D721Med (cell line): ENCODE measurements at regions not wholly inside any gene's neighbourhood (a gene's known extent, or its start where the extent isn't known, plus 50 kb on each side); places are given as distances from the start of the nearest gene placed in this dataset.

Experiments
- DNase-seq: peaks from one replicate; pipeline ENCODE4 v3.0.0; 2011; ENCODE audit warnings: low spot score; ENCODE audit not compliant: insufficient read length
- FAIRE-seq: peaks from 2 replicates; lab custom pipeline; 2011; peaks lifted over from hg19 to GRCh38; lab: Jason Lieb, UNC
- TF ChIP-seq, protein P1 (sequence below): IDR thresholded peaks from 2 replicates; pipeline ENCODE4 v1.5.1; 2012; ENCODE audit warnings: mild to moderate bottlenecking, control low read depth; ENCODE audit not compliant: insufficient read depth; ENCODE audit errors: missing control alignments

DNA sequence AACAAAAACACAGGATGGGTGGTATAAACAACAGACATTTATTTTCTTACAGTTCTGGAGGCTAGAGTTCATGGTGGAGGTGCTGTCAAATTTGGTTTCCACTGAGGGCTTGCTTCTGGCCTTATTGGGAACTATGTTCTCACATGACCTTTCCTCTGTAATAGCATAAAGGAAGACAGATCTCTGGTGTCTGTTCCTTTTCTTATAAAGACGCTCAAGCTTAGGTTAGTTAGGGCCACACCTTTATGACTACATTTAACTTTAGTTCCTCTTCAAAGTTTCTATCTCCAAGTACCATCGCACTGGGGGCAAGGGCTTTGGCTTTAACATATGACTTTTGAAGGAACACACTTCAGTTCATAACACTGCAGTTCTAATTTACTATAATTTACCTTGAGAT is 543.8 kb upstream of the CPEB2 start:
- no peak for FAIRE-seq
- TF ChIP-seq, protein P1, sequence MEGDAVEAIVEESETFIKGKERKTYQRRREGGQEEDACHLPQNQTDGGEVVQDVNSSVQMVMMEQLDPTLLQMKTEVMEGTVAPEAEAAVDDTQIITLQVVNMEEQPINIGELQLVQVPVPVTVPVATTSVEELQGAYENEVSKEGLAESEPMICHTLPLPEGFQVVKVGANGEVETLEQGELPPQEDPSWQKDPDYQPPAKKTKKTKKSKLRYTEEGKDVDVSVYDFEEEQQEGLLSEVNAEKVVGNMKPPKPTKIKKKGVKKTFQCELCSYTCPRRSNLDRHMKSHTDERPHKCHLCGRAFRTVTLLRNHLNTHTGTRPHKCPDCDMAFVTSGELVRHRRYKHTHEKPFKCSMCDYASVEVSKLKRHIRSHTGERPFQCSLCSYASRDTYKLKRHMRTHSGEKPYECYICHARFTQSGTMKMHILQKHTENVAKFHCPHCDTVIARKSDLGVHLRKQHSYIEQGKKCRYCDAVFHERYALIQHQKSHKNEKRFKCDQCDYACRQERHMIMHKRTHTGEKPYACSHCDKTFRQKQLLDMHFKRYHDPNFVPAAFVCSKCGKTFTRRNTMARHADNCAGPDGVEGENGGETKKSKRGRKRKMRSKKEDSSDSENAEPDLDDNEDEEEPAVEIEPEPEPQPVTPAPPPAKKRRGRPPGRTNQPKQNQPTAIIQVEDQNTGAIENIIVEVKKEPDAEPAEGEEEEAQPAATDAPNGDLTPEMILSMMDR = no peak
- DNase-seq = no peak

DNA sequence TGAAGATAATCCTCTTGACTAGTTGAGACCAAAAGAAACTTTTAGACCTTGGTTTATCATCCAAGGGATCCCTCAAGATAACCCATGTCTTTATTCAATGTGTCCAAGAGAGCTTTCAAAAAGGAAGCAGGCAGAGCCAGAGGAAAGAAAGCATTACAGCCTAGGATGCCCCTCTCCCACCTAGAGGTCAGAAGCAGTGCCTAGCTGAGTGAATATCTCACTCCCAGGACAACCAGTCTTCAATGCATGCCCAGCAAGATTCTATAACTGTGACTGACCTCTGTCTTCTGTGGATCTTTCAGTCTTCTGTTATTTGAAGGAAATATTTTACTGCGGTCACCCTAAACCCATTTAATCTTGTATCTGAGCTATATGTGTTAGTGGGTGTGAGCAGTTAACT is 537.2 kb upstream of the CPEB2 start:
- TF ChIP-seq, protein P1 = no peak
- FAIRE-seq (no peak), DNase-seq (no peak)

DNA sequence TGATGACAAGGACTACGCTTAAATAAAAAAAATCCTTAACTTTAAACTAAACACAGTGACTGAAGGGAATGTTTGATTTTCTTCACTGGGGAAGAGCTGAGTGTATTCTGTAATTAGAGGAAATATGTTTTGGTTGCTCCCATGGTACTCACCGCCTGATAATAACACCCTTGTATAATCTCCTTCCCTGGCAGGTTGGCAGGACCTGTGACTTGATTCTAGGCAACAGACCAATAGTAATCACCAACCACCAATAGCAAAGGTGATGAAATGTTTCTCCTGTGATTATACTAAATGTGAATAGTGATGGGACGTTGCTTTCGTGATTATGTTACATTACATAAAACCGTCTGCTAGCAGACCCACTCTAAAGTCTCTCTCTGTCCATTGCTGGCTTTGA is 536.8 kb upstream of the CPEB2 start:
- DNase-seq (no peak), FAIRE-seq (no peak)
- TF ChIP-seq, protein P1 = no peak

DNA sequence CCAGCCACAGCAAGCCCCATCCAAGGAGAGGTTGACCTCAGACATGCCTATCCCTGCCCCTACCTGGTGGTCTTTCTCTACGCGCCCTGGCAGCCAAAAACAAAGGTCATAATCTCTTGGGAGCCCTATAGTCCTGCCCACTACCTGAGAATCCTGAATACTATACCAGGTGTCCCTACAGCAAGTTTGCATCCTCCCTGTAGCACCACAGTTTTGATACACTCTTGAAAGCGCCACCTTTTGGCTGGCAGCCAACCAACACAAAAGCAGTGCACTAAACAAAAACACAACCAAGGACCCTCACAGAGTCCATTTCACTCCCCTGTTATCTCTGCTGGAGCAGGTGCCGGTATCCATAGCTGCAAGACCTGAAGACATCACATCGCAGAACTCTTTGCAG is 523.8 kb upstream of the CPEB2 start:
- TF ChIP-seq, protein P1 = no peak
- no peak for FAIRE-seq
- DNase-seq = no peak

DNA sequence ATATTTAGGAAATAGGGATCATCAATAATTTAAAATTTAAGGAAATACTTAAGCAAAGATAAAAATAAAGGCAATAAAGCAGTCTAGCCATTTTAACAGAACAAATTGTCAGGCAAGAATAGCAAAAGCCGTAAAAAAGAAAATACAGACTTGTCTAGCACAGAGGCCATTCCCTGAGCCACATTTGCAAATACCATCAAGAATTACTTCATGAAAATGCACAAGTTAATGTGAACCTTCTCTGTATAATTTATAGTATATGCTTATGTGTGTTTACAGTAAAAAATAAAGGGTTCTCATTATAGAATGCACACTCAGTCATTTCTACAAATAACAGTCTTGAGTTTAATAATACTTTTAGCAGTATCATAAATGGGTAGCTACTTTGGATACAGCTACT is 505.9 kb upstream of the CPEB2 start:
- no peak for DNase-seq
- TF ChIP-seq, protein P1 = no peak
- FAIRE-seq = no peak

DNA sequence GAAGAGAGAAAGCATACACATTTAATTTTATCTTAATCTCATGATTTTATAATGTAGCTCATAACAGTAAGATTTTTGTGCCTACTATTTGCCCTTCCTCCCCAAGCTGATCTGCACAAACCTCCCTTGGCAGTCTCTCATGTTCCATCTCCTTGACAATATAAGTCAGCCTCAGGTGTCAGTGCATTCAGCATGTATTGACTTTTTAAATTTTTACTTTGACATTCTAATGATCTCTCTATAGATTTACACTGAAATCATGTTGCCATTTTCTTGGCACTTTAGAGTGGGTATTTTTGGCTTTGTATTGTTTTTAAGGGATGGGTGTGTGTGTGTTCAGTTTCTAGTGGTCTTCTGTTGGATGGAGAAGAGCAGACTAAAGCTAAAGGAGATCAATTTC is 505.3 kb upstream of the CPEB2 start:
- FAIRE-seq = no peak
- DNase-seq = no peak
- TF ChIP-seq, protein P1 = no peak

DNA sequence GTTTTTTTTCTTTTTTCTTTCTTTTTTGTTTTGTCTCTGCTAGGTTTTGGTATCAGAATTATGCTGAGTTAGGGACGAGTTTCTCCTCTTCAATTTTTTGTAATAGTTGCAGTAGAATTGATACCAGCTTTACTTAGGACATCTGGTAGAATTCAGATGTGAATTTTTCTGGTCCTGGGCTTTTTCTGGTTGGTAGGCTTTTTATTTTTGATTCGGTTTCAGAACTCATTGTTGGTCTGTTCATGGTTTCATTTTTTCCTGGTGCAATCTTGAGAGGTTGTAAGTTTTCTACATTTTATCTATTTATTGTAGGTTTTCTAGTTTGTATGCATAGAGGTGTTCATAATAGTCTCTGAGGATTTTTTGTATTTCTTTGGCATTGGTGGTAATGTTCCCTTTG is 498.1 kb upstream of the CPEB2 start:
- no peak for DNase-seq
- no peak for FAIRE-seq
- TF ChIP-seq, protein P1 = no peak
